ENCODE measurements at regions not wholly inside any gene's neighbourhood (a gene's known extent, or its start where the extent isn't known, plus 50 kb on each side); places are given as distances from the start of the nearest gene placed in this dataset.
"Not testable (repeated sequence)": the region's sequence is repeated elsewhere in the genome, so short reads cannot be mapped to it uniquely, and the experiment has no call there.

GRCh38 chr6:121619987-121620740 is 184.7 kb downstream of the GJA1 start:
- in situ Hi-C loops (cut with MboI): no loop called here
- Histone ChIP-seq H3F3A (ENCODE audit: insufficient read depth) (no peaks in the 10 kb centered on the region), H3K27ac (no peak overlapping the region), H3K27me3 (replicated peaks; ENCODE audit: insufficient read depth) (no peaks in the 10 kb centered on the region), H3K4me1 (ENCODE audit: insufficient read depth) (no peaks in the 10 kb centered on the region), H3K9me2 (ENCODE audit: insufficient read depth) (no peaks in the 10 kb centered on the region), H4K20me1 (ENCODE audit: insufficient read depth) (no peaks in the 10 kb centered on the region), H3K4me2 (ENCODE audit: unreplicated experiment) (no peak overlapping the region), H2AFZ (no peak overlapping the region), H3K4me3 (no peak overlapping the region), H3K9me3 (ENCODE audit: low read depth) (no peaks in the 10 kb centered on the region), H3K36me3 (ENCODE audit: low read depth) (no peaks in the 10 kb centered on the region), H3K9ac (no peak overlapping the region), H3K79me2 (ENCODE audit: insufficient read depth) (no peaks in the 10 kb centered on the region)
- TF ChIP-seq EZH2 (IDR thresholded peaks at IDR 0.05; ENCODE audit: insufficient read depth, poor library complexity, severe bottlenecking): no peak
- TF ChIP-seq EZH2phosphoT487 (IDR thresholded peaks at IDR 0.05; ENCODE audit: insufficient read depth, low read depth): no peak
- no peak for DNase-seq
- WGBS, 2 experiments (ENCODE audit: low coverage in 1 of 2, low lambda C conversion rate in 2 of 2, missing lambda C conversion rate in 2 of 2): 92 to 93% methylated on average over 7 of the region's 8 CpGs

- Histone ChIP-seq H3K79me2 (ENCODE audit: insufficient read depth) (no peaks in the 10 kb centered on the region), H3K9me2 (ENCODE audit: insufficient read depth) (no peaks in the 10 kb centered on the region), H3K9ac (no peak overlapping the region), H3F3A (ENCODE audit: insufficient read depth) (no peaks in the 10 kb centered on the region), H2AFZ (no peak overlapping the region), H3K4me3 (no peak overlapping the region), H3K9me3 (ENCODE audit: low read depth) (no peaks in the 10 kb centered on the region), H3K4me1 (ENCODE audit: insufficient read depth) (no peaks in the 10 kb centered on the region), H3K27me3 (replicated peaks; ENCODE audit: insufficient read depth) (no peaks in the 10 kb centered on the region), H3K36me3 (ENCODE audit: low read depth) (no peaks in the 10 kb centered on the region), H3K4me2 (ENCODE audit: unreplicated experiment) (no peak overlapping the region), H4K20me1 (ENCODE audit: insufficient read depth) (no peaks in the 10 kb centered on the region), H3K27ac (no peak overlapping the region)
- in situ Hi-C loops (cut with MboI): no loop called here
- TF ChIP-seq EZH2phosphoT487 (IDR thresholded peaks at IDR 0.05; ENCODE audit: insufficient read depth, low read depth) (no peak), EZH2 (IDR thresholded peaks at IDR 0.05; ENCODE audit: insufficient read depth, poor library complexity, severe bottlenecking) (no peak)
- peak; percentile 12 for DNase-seq
- WGBS, 2 experiments (ENCODE audit: low coverage in 1 of 2, low lambda C conversion rate in 2 of 2, missing lambda C conversion rate in 2 of 2): 28 to 46% methylated on average over 2 of the region's 2 CpGs
Observed at GRCh38 chr6:121627761-121628160, 192.3 kb downstream of the GJA1 start.

- no peak for DNase-seq
- H3K9ac ChIP-seq: no peak overlapping the region
- H3K79me2 ChIP-seq (ENCODE audit: insufficient read depth): no peaks in the 10 kb centered on the region
- H3K27ac ChIP-seq: no peak overlapping the region
- H3K4me1 ChIP-seq (ENCODE audit: insufficient read depth): no peaks in the 10 kb centered on the region
- H3K36me3 ChIP-seq (ENCODE audit: low read depth): no peaks in the 10 kb centered on the region
- H3F3A ChIP-seq (ENCODE audit: insufficient read depth): no peaks in the 10 kb centered on the region
- no peak overlapping the region for H2AFZ ChIP-seq
- in situ Hi-C loops (cut with MboI): no loop called here
- H3K9me2 ChIP-seq (ENCODE audit: insufficient read depth): no peaks in the 10 kb centered on the region
- H3K27me3 ChIP-seq (replicated peaks; ENCODE audit: insufficient read depth): no peaks in the 10 kb centered on the region
- H3K4me2 ChIP-seq (ENCODE audit: unreplicated experiment): no peak overlapping the region
- H4K20me1 ChIP-seq (ENCODE audit: insufficient read depth): no peaks in the 10 kb centered on the region
- TF ChIP-seq EZH2phosphoT487 (IDR thresholded peaks at IDR 0.05; ENCODE audit: insufficient read depth, low read depth) (no peak), EZH2 (IDR thresholded peaks at IDR 0.05; ENCODE audit: insufficient read depth, poor library complexity, severe bottlenecking) (no peak)
- no peak overlapping the region for H3K4me3 ChIP-seq
- H3K9me3 ChIP-seq (ENCODE audit: low read depth): no peaks in the 10 kb centered on the region
Observed at GRCh38 chr6:121630716-121631115, 195.3 kb downstream of the GJA1 start.

- H3K27me3 ChIP-seq (replicated peaks; ENCODE audit: insufficient read depth); H3K4me3 ChIP-seq; H3K9ac ChIP-seq; H3K4me2 ChIP-seq (ENCODE audit: unreplicated experiment); H2AFZ ChIP-seq; H3K79me2 ChIP-seq (ENCODE audit: insufficient read depth); DNase-seq; H3K9me2 ChIP-seq (ENCODE audit: insufficient read depth); in situ Hi-C loops (cut with MboI); H3K4me1 ChIP-seq (ENCODE audit: insufficient read depth); H3K9me3 ChIP-seq (ENCODE audit: low read depth); H3F3A ChIP-seq (ENCODE audit: insufficient read depth); H4K20me1 ChIP-seq (ENCODE audit: insufficient read depth); H3K27ac ChIP-seq; H3K36me3 ChIP-seq (ENCODE audit: low read depth): not testable (repeated sequence)
Observed at GRCh38 chr6:121631752-121632151, 196.3 kb downstream of the GJA1 start.

- no peaks in the 10 kb centered on the region for H3K79me2 ChIP-seq (ENCODE audit: insufficient read depth)
- H3K4me1 ChIP-seq (ENCODE audit: insufficient read depth): no peaks in the 10 kb centered on the region
- no peak overlapping the region for H3K4me3 ChIP-seq
- no peaks in the 10 kb centered on the region for H3K27me3 ChIP-seq (replicated peaks; ENCODE audit: insufficient read depth)
- H3K9me3 ChIP-seq (ENCODE audit: low read depth): peaks cover 3% of the 10 kb centered on the region
- H3K36me3 ChIP-seq (ENCODE audit: low read depth): no peaks in the 10 kb centered on the region
- H3K9ac ChIP-seq: no peak overlapping the region
- no peak overlapping the region for H3K27ac ChIP-seq
- H3K9me2 ChIP-seq (ENCODE audit: insufficient read depth): no peaks in the 10 kb centered on the region
- no peak for DNase-seq
- in situ Hi-C loops (cut with MboI): no loop called here
- no peak overlapping the region for H3K4me2 ChIP-seq (ENCODE audit: unreplicated experiment)
- no peak for TF ChIP-seq EZH2phosphoT487 (IDR thresholded peaks at IDR 0.05; ENCODE audit: insufficient read depth, low read depth)
- TF ChIP-seq EZH2 (IDR thresholded peaks at IDR 0.05; ENCODE audit: insufficient read depth, poor library complexity, severe bottlenecking): no peak
- no peak overlapping the region for H2AFZ ChIP-seq
- H3F3A ChIP-seq (ENCODE audit: insufficient read depth): no peaks in the 10 kb centered on the region
- no peaks in the 10 kb centered on the region for H4K20me1 ChIP-seq (ENCODE audit: insufficient read depth)
Observed at GRCh38 chr6:121633309-121633708, 197.9 kb downstream of the GJA1 start.

- H3K4me2 ChIP-seq (ENCODE audit: unreplicated experiment); H3K9me3 ChIP-seq (ENCODE audit: low read depth); H3K36me3 ChIP-seq (ENCODE audit: low read depth); H4K20me1 ChIP-seq (ENCODE audit: insufficient read depth); H2AFZ ChIP-seq; H3K9ac ChIP-seq; H3K27ac ChIP-seq; H3K4me3 ChIP-seq; H3K27me3 ChIP-seq (replicated peaks; ENCODE audit: insufficient read depth); H3K9me2 ChIP-seq (ENCODE audit: insufficient read depth); H3K4me1 ChIP-seq (ENCODE audit: insufficient read depth); H3F3A ChIP-seq (ENCODE audit: insufficient read depth); H3K79me2 ChIP-seq (ENCODE audit: insufficient read depth); DNase-seq; in situ Hi-C loops (cut with MboI): not testable (repeated sequence)
- 44 to 49% methylated on average over 2 of the region's 2 CpGs for WGBS, 2 experiments (ENCODE audit: low coverage in 1 of 2, low lambda C conversion rate in 2 of 2, missing lambda C conversion rate in 2 of 2)
Observed at GRCh38 chr6:121634586-121634985, 199.1 kb downstream of the GJA1 start.
